22Rv1 (cell line): ENCODE measurements at regions not wholly inside any gene's neighbourhood (a gene's known extent, or its start where the extent isn't known, plus 50 kb on each side); places are given as distances from the start of the nearest gene placed in this dataset.

ENCODE experiments used
- CTCF ChIP-seq: fragments of 450-650 bp; IDR thresholded peaks from 2 replicates; pipeline ENCODE4 v1.5.1; 2017; ENCODE audit warnings: mild to moderate bottlenecking
- ZFX ChIP-seq: fragments of 450-650 bp; IDR thresholded peaks from 2 replicates; pipeline ENCODE4 v1.6.1; 2017; ENCODE audit warnings: antibody characterized with exemption, borderline replicate concordance

DNA sequence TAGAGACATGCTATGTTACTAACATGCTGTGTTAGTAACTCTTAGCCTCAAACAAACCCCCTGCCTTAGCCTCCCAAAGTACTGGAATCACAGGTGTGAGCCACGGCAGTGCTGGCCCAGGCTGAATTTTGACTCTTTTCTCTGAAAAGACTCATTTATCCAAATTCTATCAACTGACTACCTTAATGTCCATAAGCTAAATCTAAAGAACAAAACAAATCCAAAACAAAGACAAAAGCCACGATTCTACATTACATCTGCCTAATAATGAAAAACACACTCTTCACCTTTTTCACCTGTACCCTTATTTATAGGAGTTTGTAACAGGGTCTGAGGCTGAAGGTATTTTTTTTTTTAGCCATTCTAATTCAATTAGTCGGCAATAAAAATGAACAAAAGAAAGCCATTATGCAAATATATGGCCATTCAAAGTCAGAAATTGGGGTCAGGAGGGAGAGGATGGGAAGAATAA lies 432.5 kb downstream of the RBFOX1 start:
- TF ChIP-seq CTCF (no peak), ZFX (no peak)
